ENCODE measurements at regions not wholly inside any gene's neighbourhood (a gene's known extent, or its start where the extent isn't known, plus 50 kb on each side); places are given as distances from the start of the nearest gene placed in this dataset.

GRCh38 chr1:103248417-103249102, 140.2 kb upstream of the COL11A1 start:
- no peak for TF ChIP-seq POLR2A (IDR thresholded peaks at IDR 0.05)
- TF ChIP-seq, protein P1, sequence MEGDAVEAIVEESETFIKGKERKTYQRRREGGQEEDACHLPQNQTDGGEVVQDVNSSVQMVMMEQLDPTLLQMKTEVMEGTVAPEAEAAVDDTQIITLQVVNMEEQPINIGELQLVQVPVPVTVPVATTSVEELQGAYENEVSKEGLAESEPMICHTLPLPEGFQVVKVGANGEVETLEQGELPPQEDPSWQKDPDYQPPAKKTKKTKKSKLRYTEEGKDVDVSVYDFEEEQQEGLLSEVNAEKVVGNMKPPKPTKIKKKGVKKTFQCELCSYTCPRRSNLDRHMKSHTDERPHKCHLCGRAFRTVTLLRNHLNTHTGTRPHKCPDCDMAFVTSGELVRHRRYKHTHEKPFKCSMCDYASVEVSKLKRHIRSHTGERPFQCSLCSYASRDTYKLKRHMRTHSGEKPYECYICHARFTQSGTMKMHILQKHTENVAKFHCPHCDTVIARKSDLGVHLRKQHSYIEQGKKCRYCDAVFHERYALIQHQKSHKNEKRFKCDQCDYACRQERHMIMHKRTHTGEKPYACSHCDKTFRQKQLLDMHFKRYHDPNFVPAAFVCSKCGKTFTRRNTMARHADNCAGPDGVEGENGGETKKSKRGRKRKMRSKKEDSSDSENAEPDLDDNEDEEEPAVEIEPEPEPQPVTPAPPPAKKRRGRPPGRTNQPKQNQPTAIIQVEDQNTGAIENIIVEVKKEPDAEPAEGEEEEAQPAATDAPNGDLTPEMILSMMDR (IDR thresholded peaks at IDR 0.05): no peak

Measured in tibial nerve (tissue), 3 donors.